ENCODE measurements at regions not wholly inside any gene's neighbourhood (a gene's known extent, or its start where the extent isn't known, plus 50 kb on each side); places are given as distances from the start of the nearest gene placed in this dataset.

DNA sequence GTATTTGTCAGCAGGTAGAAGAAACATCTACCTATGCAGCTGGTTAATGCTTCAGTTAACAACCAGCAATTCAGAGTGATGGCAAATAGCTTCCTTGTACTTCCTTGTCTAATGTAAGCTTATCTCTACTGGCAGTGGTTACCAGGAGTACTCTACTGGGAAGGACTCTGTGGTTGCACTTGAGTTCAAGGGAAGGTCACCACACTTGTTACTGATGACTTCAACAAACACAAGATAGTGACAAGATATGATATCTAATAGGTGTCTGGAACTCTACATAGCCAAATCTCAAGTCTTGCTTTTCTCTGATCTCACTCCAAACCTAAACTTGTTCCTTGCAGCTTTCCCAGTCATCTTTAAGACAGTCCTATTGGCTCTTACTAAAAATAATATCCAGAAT lies 1644.9 kb upstream of the TENM3 start:
- Histone ChIP-seq H3K18ac (ENCODE audit: low read depth, low read length) (no peak overlapping the region), H3K4ac (ENCODE audit: low read depth, low read length) (no peak overlapping the region), H3K79me1 (ENCODE audit: low read depth in 1 of 2, low read length in 2 of 2) (no peaks in the 10 kb centered on the region), H3K9ac (ENCODE audit: low read depth, low read length) (no peak overlapping the region), H2BK20ac (ENCODE audit: low read depth, low read length) (no peak overlapping the region), H2AK9ac (replicated peaks; ENCODE audit: low read depth, low read length, poor library complexity) (no peak overlapping the region), H2BK120ac (ENCODE audit: low read depth, low read length) (no peak overlapping the region), H4K5ac (ENCODE audit: low read depth, low read length) (no peak overlapping the region), H3K9me1 (ENCODE audit: insufficient read depth, low read length) (no peaks in the 10 kb centered on the region), H3K9me3 (ENCODE audit: control insufficient read depth, insufficient read depth, low read length) (no peaks in the 10 kb centered on the region), H2BK15ac (ENCODE audit: low read depth, low read length) (no peak overlapping the region), H4K20me1 (ENCODE audit: insufficient read depth, low read length) (no peaks in the 10 kb centered on the region), H3K56ac (ENCODE audit: extremely low read depth, insufficient read depth, low read length) (no peak overlapping the region), H3K23ac (ENCODE audit: low read depth, low read length) (no peak overlapping the region), H2AFZ (replicated peaks; ENCODE audit: low read length, poor library complexity) (no peak overlapping the region), H3K27ac (ENCODE audit: insufficient read depth, low read length) (no peak overlapping the region), H2AK5ac (ENCODE audit: low read depth, low read length) (no peak overlapping the region), H3K14ac (replicated peaks; ENCODE audit: low read depth, low read length) (no peak overlapping the region), H3K4me2 (ENCODE audit: low read depth, low read length) (no peak overlapping the region), H4K8ac (ENCODE audit: low read depth in 2 of 2, low read length in 2 of 2) (no peak overlapping the region), H4K91ac (ENCODE audit: insufficient read depth, low read depth, low read length) (no peak overlapping the region), H3K4me1 (ENCODE audit: control insufficient read depth, insufficient read depth, low read length) (no peaks in the 10 kb centered on the region), H2BK5ac (ENCODE audit: low read depth, low read length, poor library complexity, severe bottlenecking) (no peak overlapping the region), H3K4me3 (ENCODE audit: insufficient read depth, low read depth, low read length) (no peak overlapping the region), H3K36me3 (ENCODE audit: control insufficient read depth, insufficient read depth, low read length) (no peaks in the 10 kb centered on the region), H3K27me3 (ENCODE audit: control insufficient read depth, insufficient read depth, low read length) (no peaks in the 10 kb centered on the region)
- dilution Hi-C loops (cut with HindIII; ENCODE audit: low sequenced_read_pairs, unreplicated experiment) (no loop called here), in situ Hi-C loops (cut with MboI; ENCODE audit: low sequenced_read_pairs) (no loop called here), intact Hi-C loops (cut with micrococcal nuclease) (no loop called here)
- BruUV-seq (replicated peaks) = no TSS peak
- no peak for ATAC-seq (ENCODE audit: low read depth)
- ChIA-PET POLR2A (ENCODE audit: unreplicated experiment) (no interaction called here), CTCF (interaction anchor here (1.3 kb wide), 1 partner anchor 10 kb away, joined by 3 read pairs; no protein-coding TSS in a partner anchor)
- no peak for DNase-seq
- no peak for TF ChIP-seq BHLHE40 (IDR thresholded peaks at IDR 0.05; ENCODE audit: low read depth, low read length)
- TF ChIP-seq, protein P1, sequence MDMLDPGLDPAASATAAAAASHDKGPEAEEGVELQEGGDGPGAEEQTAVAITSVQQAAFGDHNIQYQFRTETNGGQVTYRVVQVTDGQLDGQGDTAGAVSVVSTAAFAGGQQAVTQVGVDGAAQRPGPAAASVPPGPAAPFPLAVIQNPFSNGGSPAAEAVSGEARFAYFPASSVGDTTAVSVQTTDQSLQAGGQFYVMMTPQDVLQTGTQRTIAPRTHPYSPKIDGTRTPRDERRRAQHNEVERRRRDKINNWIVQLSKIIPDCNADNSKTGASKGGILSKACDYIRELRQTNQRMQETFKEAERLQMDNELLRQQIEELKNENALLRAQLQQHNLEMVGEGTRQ (IDR thresholded peaks at IDR 0.05; ENCODE audit: low read depth, low read length) = no peak

All from IMR-90 (cell line).